Astrocyte of the cerebellum (primary cell): ENCODE measurements at regions not wholly inside any gene's neighbourhood (a gene's known extent, or its start where the extent isn't known, plus 50 kb on each side); places are given as distances from the start of the nearest gene placed in this dataset.

Source experiments
- DNase-seq: peaks from one replicate; pipeline ENCODE4 v3.0.0-alpha.2; 2011; ENCODE audit warnings: low read depth
- H3K4me3 ChIP-seq: 2 replicates; pipeline ENCODE4 v1.5.1; 2011; ENCODE audit warnings: mild to moderate bottlenecking, low read depth, low read length, moderate library complexity
- in situ Hi-C: cut with HindIII; loops from 2 replicates; pipeline ENCODE4 v1.10.0; 2017; ENCODE audit warnings: low sequenced_read_pairs
- TF ChIP-seq, protein P1 (sequence below): IDR thresholded peaks from 2 replicates; pipeline ENCODE4 v1.5.1; 2012; ENCODE audit warnings: low read length, low read depth, moderate library complexity, mild to moderate bottlenecking; ENCODE audit errors: missing control alignments

- no peak overlapping the region for H3K4me3 ChIP-seq
- TF ChIP-seq, protein P1, sequence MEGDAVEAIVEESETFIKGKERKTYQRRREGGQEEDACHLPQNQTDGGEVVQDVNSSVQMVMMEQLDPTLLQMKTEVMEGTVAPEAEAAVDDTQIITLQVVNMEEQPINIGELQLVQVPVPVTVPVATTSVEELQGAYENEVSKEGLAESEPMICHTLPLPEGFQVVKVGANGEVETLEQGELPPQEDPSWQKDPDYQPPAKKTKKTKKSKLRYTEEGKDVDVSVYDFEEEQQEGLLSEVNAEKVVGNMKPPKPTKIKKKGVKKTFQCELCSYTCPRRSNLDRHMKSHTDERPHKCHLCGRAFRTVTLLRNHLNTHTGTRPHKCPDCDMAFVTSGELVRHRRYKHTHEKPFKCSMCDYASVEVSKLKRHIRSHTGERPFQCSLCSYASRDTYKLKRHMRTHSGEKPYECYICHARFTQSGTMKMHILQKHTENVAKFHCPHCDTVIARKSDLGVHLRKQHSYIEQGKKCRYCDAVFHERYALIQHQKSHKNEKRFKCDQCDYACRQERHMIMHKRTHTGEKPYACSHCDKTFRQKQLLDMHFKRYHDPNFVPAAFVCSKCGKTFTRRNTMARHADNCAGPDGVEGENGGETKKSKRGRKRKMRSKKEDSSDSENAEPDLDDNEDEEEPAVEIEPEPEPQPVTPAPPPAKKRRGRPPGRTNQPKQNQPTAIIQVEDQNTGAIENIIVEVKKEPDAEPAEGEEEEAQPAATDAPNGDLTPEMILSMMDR = no peak
- in situ Hi-C loops = loop anchor here (5.0 kb wide), 1 partner anchor 47 kb away; no protein-coding TSS in a partner anchor
- no peak for DNase-seq
These were observed 75.4 kb downstream of the MYEOV start for GRCh38 chr11:69369210-69369825.

GRCh38 chr11:69369945-69370344 is 76.0 kb downstream of the MYEOV start:
- in situ Hi-C loops = loop anchor here (5.0 kb wide), 1 partner anchor 48 kb away; no protein-coding TSS in a partner anchor
- no peak overlapping the region for H3K4me3 ChIP-seq
- no peak for DNase-seq
- TF ChIP-seq, protein P1 = no peak

DNA sequence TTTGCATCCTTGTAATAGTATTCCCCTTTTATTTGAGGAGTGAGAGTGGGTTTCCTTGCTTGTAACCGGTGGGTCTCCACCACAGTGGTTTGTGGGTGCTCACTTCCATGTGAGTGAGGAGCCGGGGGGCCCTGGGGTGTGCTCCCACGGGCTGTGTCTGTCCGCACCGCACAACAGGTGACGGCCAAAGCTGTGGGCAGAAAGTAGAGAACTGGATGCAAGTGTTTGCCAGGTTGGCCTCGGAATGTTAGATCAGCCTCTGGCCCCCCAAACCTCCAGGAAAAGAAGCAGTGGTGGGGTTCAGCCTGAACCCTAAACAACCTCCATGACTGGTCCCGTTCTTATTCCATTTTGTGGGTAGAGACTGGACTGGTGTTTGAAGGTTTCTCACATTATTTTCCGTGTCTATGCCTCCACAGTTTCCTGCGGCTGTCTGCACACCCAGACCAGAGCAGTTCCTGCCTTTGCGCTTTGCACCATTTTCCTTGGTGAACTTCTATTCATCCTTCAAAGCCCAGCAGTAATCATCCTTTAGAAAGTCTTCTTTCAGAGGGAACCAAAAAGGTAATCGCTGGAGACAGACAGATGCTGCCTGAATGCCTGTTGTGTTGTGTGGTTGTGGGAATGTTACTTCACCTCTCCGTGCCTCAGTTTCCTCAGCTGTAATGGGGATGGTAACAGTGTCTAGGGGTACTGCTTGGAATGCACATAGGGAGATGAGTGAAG is 77.2 kb downstream of the MYEOV start:
- in situ Hi-C loops = no loop called here
- DNase-seq = no peak

GRCh38 chr11:69371731-69372588 is 78.0 kb downstream of the MYEOV start:
- in situ Hi-C loops = no loop called here
- no peak for DNase-seq
- no peak overlapping the region for H3K4me3 ChIP-seq
- TF ChIP-seq, protein P1 = no peak

More for the DNA sequence above, 77.2 kb downstream of the MYEOV start:
- TF ChIP-seq, protein P1 = no peak
- H3K4me3 ChIP-seq = no peak overlapping the region

DNA sequence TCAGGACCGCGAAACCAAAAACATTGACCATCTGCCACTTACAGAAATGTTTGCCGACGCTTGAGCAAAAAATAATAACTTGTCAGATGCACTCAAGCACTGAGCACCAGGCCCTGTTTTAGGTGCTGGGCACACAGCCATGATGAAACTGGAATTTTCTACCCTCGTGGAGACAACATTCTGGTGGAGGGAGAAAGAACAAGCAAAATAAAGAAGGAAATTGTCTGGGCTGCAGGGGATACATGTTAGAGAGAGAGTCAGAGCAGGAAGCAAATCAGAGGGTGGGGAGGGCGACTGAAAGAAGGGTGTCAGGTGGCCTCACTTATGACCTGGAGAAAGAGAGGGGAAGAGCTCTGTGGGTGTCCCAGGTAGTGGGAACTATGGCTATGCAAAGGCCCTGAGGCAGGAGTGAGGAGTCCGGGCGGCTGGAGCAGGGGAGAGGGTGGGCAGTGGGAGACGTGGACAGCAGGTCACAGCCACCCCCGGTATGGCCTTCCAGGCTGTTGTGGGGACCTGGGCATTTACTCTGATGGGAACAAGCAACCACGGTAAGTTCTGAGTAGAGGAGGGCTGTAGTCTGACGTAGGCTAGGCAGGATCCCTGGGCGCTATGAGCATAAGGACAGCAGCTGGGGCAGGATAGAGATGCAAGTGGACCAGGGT is 78.8 kb downstream of the MYEOV start:
- TF ChIP-seq, protein P1 = no peak
- no peak for DNase-seq
- in situ Hi-C loops = no loop called here
- H3K4me3 ChIP-seq = no peak overlapping the region

- in situ Hi-C loops = no loop called here
- TF ChIP-seq, protein P1 = no peak
- no peak for DNase-seq
- H3K4me3 ChIP-seq = no peak overlapping the region
These were observed 79.3 kb downstream of the MYEOV start for GRCh38 chr11:69373251-69373635.
